Left ventricle myocardium inferior (tissue), 1 donor: ENCODE measurements at regions not wholly inside any gene's neighbourhood (a gene's known extent, or its start where the extent isn't known, plus 50 kb on each side); places are given as distances from the start of the nearest gene placed in this dataset.

ENCODE experiments used
- DNase-seq: peaks from one replicate; pipeline ENCODE4 v3.0.0-alpha.2; 2020
- H3K27ac ChIP-seq: fragments of 200-600 bp; replicated peaks from 2 replicates; pipeline ENCODE4 v1.8.0; 2021
- H3K27me3 ChIP-seq: fragments of 200-600 bp; 2 replicates; pipeline ENCODE4 v1.8.0; 2021; ENCODE audit warnings: low read depth
- H3K36me3 ChIP-seq: fragments of 200-600 bp; 2 replicates; pipeline ENCODE4 v1.8.0; 2021
- H3K4me1 ChIP-seq: fragments of 200-600 bp; 2 replicates; pipeline ENCODE4 v1.8.0; 2021
- H3K4me3 ChIP-seq: fragments of 200-600 bp; 2 replicates; pipeline ENCODE4 v1.8.0; 2021; ENCODE audit warnings: mild to moderate bottlenecking, moderate library complexity
- H3K9me3 ChIP-seq: fragments of 200-600 bp; replicated peaks from 2 replicates; pipeline ENCODE4 v1.8.0; 2021
- intact Hi-C: fragments of 100-400 bp; cut with micrococcal nuclease; formaldehyde crosslinking; loops from one replicate; pipeline ENCODE4 v1.11.0; 2022
- TF ChIP-seq, protein P1 (sequence below): fragments of 200-600 bp; IDR thresholded peaks from 2 replicates; pipeline ENCODE4 v1.8.0; 2021; ENCODE audit warnings: antibody characterized with exemption, mild to moderate bottlenecking, borderline replicate concordance
- donor health status: DM: no; HTN: yes; CAD: no; lungs with severe emphysema.

DNA sequence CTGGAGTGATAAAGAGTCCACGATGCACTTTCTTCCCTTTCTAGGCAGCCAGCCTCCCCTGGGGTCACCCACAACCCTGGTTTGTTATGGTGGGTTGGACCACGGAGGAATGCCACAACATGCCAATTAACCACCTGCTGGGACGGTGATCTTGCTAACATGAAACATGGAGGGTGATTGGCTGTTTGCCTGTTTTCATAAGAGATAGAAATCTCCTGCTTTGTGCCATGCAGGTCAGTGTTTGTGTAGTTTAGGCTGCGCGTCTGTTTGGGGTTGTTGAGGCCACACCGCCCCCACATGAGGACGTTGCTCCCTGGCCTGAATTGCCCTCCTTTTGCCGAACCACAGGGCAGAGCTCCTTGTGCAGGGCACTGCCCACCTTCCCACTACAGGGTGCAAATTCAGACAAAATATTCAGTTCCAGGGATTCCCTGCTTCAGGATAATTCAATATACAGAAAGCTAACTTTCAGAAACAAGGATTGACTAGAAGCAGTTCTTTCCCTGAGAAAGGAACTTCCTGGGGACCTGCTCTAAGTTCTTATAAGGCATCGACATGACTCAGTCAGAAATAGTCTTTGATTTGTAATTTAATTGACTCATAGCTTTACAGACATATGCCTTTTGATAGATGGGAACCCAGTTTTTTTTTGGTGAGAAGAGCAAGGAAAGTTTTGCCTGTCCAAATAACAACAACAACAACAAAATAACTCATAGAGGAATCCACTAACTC is 427.6 kb downstream of the GADD45G start:
- no peaks in the 10 kb centered on the region for H3K36me3 ChIP-seq
- H3K27me3 ChIP-seq: no peaks in the 10 kb centered on the region
- DNase-seq: no peak
- TF ChIP-seq, protein P1, sequence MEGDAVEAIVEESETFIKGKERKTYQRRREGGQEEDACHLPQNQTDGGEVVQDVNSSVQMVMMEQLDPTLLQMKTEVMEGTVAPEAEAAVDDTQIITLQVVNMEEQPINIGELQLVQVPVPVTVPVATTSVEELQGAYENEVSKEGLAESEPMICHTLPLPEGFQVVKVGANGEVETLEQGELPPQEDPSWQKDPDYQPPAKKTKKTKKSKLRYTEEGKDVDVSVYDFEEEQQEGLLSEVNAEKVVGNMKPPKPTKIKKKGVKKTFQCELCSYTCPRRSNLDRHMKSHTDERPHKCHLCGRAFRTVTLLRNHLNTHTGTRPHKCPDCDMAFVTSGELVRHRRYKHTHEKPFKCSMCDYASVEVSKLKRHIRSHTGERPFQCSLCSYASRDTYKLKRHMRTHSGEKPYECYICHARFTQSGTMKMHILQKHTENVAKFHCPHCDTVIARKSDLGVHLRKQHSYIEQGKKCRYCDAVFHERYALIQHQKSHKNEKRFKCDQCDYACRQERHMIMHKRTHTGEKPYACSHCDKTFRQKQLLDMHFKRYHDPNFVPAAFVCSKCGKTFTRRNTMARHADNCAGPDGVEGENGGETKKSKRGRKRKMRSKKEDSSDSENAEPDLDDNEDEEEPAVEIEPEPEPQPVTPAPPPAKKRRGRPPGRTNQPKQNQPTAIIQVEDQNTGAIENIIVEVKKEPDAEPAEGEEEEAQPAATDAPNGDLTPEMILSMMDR: no peak
- no peak overlapping the region for H3K27ac ChIP-seq
- intact Hi-C loops: no loop called here
- H3K4me1 ChIP-seq: no peaks in the 10 kb centered on the region
- H3K9me3 ChIP-seq: no peaks in the 10 kb centered on the region
- H3K4me3 ChIP-seq: no peak overlapping the region

GRCh38 chr9:90033028-90033650 is 428.3 kb downstream of the GADD45G start:
- H3K4me1 ChIP-seq: no peaks in the 10 kb centered on the region
- H3K27ac ChIP-seq: no peak overlapping the region
- TF ChIP-seq, protein P1: no peak
- DNase-seq: no peak
- H3K36me3 ChIP-seq: no peaks in the 10 kb centered on the region
- intact Hi-C loops: no loop called here
- H3K4me3 ChIP-seq: no peak overlapping the region
- H3K9me3 ChIP-seq: no peaks in the 10 kb centered on the region
- H3K27me3 ChIP-seq: no peaks in the 10 kb centered on the region

DNA sequence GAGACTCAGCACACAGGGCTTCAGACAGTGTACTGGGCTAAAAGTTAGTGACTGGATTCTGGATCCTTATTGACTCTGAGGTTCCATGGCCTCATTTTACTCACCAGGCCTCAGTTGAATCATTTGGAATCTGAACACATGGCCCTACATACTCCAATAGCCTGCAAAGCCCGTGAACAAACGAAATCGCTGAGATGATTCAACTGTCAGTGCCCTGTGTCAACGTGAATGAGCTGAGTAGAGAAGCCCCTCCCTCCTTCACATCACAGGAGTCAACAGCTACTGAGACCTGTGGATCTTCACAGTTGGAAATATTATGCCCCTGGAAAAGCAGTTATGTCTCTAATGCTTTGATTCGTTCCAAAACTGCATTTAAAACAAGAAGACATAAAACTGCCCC is 429.3 kb downstream of the GADD45G start:
- no peaks in the 10 kb centered on the region for H3K36me3 ChIP-seq
- H3K27ac ChIP-seq: no peak overlapping the region
- H3K9me3 ChIP-seq: no peaks in the 10 kb centered on the region
- intact Hi-C loops: no loop called here
- TF ChIP-seq, protein P1: no peak
- no peak for DNase-seq
- no peak overlapping the region for H3K4me3 ChIP-seq
- no peaks in the 10 kb centered on the region for H3K4me1 ChIP-seq
- no peaks in the 10 kb centered on the region for H3K27me3 ChIP-seq

- no peaks in the 10 kb centered on the region for H3K27me3 ChIP-seq
Measured at GRCh38 chr9:90035471-90035870, 430.7 kb downstream of the GADD45G start.

DNA sequence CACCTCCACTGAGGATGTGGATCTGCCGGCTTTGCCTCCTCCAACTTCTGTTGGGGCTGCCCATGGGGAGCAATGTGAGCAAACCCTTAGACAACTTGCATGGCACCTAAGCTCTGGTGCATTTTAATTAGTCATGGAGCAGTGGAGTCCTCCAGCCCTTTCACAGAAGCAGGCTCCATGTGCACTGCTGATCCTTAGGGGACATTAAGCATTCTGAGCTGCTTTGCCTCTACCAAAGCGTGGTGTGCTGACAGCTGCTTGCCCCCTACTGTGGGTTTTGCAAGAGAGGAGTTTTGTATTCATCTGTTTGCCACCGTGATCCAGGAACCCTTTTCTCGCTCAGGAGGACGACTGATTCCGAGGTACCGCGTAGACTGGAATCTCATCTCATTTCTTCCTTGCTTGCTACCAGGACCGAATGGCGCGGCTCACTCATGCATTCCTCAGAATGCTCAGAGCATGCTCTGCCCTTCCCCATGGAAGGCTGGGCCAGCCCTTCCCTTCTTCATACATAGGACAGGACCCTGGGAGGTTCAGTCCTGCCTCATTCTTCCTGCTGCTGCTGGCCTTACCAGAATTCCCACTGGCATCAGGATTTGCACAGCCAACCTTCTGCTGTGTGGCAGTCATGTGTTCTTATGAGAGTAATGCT is 432.5 kb downstream of the GADD45G start:
- TF ChIP-seq, protein P1: no peak
- Histone ChIP-seq H3K4me1 (no peaks in the 10 kb centered on the region), H3K36me3 (no peaks in the 10 kb centered on the region), H3K9me3 (no peaks in the 10 kb centered on the region), H3K27me3 (no peaks in the 10 kb centered on the region), H3K27ac (no peak overlapping the region), H3K4me3 (no peak overlapping the region)
- intact Hi-C loops: no loop called here
- DNase-seq: no peak

More at GRCh38 chr9:90035471-90035870, 430.7 kb downstream of the GADD45G start:
- Histone ChIP-seq H3K36me3 (no peaks in the 10 kb centered on the region), H3K4me1 (no peaks in the 10 kb centered on the region), H3K27ac (no peak overlapping the region), H3K4me3 (no peak overlapping the region), H3K9me3 (no peaks in the 10 kb centered on the region)
- TF ChIP-seq, protein P1: no peak
- intact Hi-C loops: no loop called here
- no peak for DNase-seq
